ENCODE measurements at regions not wholly inside any gene's neighbourhood (a gene's known extent, or its start where the extent isn't known, plus 50 kb on each side); places are given as distances from the start of the nearest gene placed in this dataset.

DNA sequence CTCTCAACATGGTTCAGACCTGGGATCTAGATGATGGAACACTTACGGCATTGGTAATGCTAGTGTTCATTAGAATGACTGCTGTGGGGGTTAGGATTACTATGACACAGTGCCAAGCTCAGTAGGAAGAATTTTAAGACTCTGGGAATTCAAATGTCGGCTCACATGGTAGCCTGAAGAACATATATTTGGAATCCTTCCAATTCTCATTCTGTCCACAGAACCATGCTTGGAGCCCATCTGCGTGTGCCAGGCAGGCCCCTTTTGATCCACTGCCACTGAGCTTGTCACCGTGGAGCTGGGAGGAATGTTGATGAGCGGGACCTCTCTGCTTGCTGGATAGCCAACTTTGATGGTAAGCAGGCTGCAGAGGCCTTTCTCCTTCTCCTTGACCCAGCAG is 322.0 kb upstream of the SOX11 start:
- TF ChIP-seq, protein P1, sequence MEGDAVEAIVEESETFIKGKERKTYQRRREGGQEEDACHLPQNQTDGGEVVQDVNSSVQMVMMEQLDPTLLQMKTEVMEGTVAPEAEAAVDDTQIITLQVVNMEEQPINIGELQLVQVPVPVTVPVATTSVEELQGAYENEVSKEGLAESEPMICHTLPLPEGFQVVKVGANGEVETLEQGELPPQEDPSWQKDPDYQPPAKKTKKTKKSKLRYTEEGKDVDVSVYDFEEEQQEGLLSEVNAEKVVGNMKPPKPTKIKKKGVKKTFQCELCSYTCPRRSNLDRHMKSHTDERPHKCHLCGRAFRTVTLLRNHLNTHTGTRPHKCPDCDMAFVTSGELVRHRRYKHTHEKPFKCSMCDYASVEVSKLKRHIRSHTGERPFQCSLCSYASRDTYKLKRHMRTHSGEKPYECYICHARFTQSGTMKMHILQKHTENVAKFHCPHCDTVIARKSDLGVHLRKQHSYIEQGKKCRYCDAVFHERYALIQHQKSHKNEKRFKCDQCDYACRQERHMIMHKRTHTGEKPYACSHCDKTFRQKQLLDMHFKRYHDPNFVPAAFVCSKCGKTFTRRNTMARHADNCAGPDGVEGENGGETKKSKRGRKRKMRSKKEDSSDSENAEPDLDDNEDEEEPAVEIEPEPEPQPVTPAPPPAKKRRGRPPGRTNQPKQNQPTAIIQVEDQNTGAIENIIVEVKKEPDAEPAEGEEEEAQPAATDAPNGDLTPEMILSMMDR (IDR thresholded peaks at IDR 0.05): no peak
- TF ChIP-seq POLR2A (IDR thresholded peaks at IDR 0.05): no peak
- TF ChIP-seq POLR2AphosphoS5 (IDR thresholded peaks at IDR 0.05): no peak

Data from breast epithelium (tissue), 3 donors.